ENCODE measurements at regions not wholly inside any gene's neighbourhood (a gene's known extent, or its start where the extent isn't known, plus 50 kb on each side); places are given as distances from the start of the nearest gene placed in this dataset.

- TF ChIP-seq EZH2 (IDR thresholded peaks at IDR 0.05; ENCODE audit: low read length, missing control alignments) (no peak), CTCF (conservative IDR thresholded peaks at IDR 0.05 in 1 of 2, IDR thresholded peaks at IDR 0.05 in 1 of 2; ENCODE audit: low read depth in 1 of 2, low read length in 2 of 2) (no peak)
These were observed 111.3 kb downstream of the MFAP3L start for GRCh38 chr4:169914866-169915265.

All from fibroblast of lung (primary cell).